ENCODE measurements at regions not wholly inside any gene's neighbourhood (a gene's known extent, or its start where the extent isn't known, plus 50 kb on each side); places are given as distances from the start of the nearest gene placed in this dataset.

GRCh38 chr4:149176039-149176438 lies 639.6 kb downstream of the IQCM start:
- Histone ChIP-seq H3K4me1 (ENCODE audit: control insufficient read depth in 2 of 2, insufficient read depth in 2 of 2, low read length in 1 of 2) (no peaks in the 10 kb centered on the region), H3K36me3 (ENCODE audit: control insufficient read depth in 2 of 2, insufficient read depth in 2 of 2, low read length in 1 of 2) (no peaks in the 10 kb centered on the region), H3K27ac (ENCODE audit: low read depth in 2 of 2, low read length in 1 of 2) (no peak overlapping the region), H3K4me3 (ENCODE audit: low read depth in 1 of 2, low read length in 2 of 2) (no peak overlapping the region), H3K9me3 (ENCODE audit: control insufficient read depth in 2 of 2, insufficient read depth in 1 of 2, low read depth in 1 of 2, low read length in 1 of 2) (no peaks in the 10 kb centered on the region), H3K27me3 (ENCODE audit: control insufficient read depth in 1 of 2, insufficient read depth in 2 of 2, low read length in 2 of 2) (no peaks in the 10 kb centered on the region)
- WGBS, 2 donors, result 44 to 52% methylated on average over 5 of the region's 5 CpGs

GRCh38 chr4:149175549-149175948 lies 640.1 kb downstream of the IQCM start:
- Histone ChIP-seq H3K27ac (ENCODE audit: low read depth in 2 of 2, low read length in 1 of 2) (no peak overlapping the region), H3K4me3 (ENCODE audit: low read depth in 1 of 2, low read length in 2 of 2) (no peak overlapping the region), H3K36me3 (ENCODE audit: control insufficient read depth in 2 of 2, insufficient read depth in 2 of 2, low read length in 1 of 2) (no peaks in the 10 kb centered on the region), H3K27me3 (ENCODE audit: control insufficient read depth in 1 of 2, insufficient read depth in 2 of 2, low read length in 2 of 2) (no peaks in the 10 kb centered on the region), H3K4me1 (ENCODE audit: control insufficient read depth in 2 of 2, insufficient read depth in 2 of 2, low read length in 1 of 2) (no peaks in the 10 kb centered on the region), H3K9me3 (ENCODE audit: control insufficient read depth in 2 of 2, insufficient read depth in 1 of 2, low read depth in 1 of 2, low read length in 1 of 2) (no peaks in the 10 kb centered on the region)
- WGBS, 2 donors, result 81 to 86% methylated on average over 5 of the region's 5 CpGs

GRCh38 chr4:149173241-149174013 lies 642.2 kb downstream of the IQCM start:
- Histone ChIP-seq H3K27me3 (ENCODE audit: control insufficient read depth in 1 of 2, insufficient read depth in 2 of 2, low read length in 2 of 2) (no peaks in the 10 kb centered on the region), H3K4me1 (ENCODE audit: control insufficient read depth in 2 of 2, insufficient read depth in 2 of 2, low read length in 1 of 2) (no peaks in the 10 kb centered on the region), H3K9me3 (ENCODE audit: control insufficient read depth in 2 of 2, insufficient read depth in 1 of 2, low read depth in 1 of 2, low read length in 1 of 2) (no peaks in the 10 kb centered on the region), H3K27ac (ENCODE audit: low read depth in 2 of 2, low read length in 1 of 2) (no peak overlapping the region), H3K36me3 (ENCODE audit: control insufficient read depth in 2 of 2, insufficient read depth in 2 of 2, low read length in 1 of 2) (no peaks in the 10 kb centered on the region), H3K4me3 (ENCODE audit: low read depth in 1 of 2, low read length in 2 of 2) (no peak overlapping the region)
- WGBS, 2 donors, result 88 to 91% methylated on average over 6 of the region's 6 CpGs

- Histone ChIP-seq H3K4me3 (ENCODE audit: low read depth in 1 of 2, low read length in 2 of 2) (no peak overlapping the region), H3K4me1 (ENCODE audit: control insufficient read depth in 2 of 2, insufficient read depth in 2 of 2, low read length in 1 of 2) (no peaks in the 10 kb centered on the region), H3K27ac (ENCODE audit: low read depth in 2 of 2, low read length in 1 of 2) (no peak overlapping the region), H3K27me3 (ENCODE audit: control insufficient read depth in 1 of 2, insufficient read depth in 2 of 2, low read length in 2 of 2) (no peaks in the 10 kb centered on the region), H3K9me3 (ENCODE audit: control insufficient read depth in 2 of 2, insufficient read depth in 1 of 2, low read depth in 1 of 2, low read length in 1 of 2) (no peaks in the 10 kb centered on the region), H3K36me3 (ENCODE audit: control insufficient read depth in 2 of 2, insufficient read depth in 2 of 2, low read length in 1 of 2) (no peaks in the 10 kb centered on the region)
- 91 to 93% methylated on average over 2 of the region's 2 CpGs for WGBS, 2 donors
Measured at GRCh38 chr4:149168645-149169044, 647.0 kb downstream of the IQCM start.

DNA sequence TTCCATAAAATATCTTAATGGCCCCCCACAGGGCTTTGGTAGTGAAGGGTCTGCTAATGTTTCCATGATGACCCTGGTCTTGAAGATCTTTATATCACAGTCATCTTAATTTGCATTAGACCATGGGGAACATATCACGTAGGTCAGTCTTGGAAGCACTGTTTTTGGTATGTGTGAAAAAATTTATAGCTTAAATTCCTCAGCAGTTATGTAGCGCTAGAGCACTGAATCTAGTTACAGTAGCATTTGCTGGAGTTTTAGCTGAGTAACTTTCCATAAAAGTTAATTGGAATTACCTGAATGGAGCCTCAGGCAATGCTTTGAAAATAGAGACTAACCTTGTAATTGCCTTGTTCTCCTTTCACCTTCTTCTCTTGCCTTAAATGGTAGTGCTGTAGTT lies 648.8 kb downstream of the IQCM start:
- H3K27ac ChIP-seq (ENCODE audit: low read depth in 2 of 2, low read length in 1 of 2), result no peak overlapping the region
- no peaks in the 10 kb centered on the region for H3K27me3 ChIP-seq (ENCODE audit: control insufficient read depth in 1 of 2, insufficient read depth in 2 of 2, low read length in 2 of 2)
- WGBS, 2 donors, result 88 to 90% methylated on average over 2 of the region's 2 CpGs
- H3K36me3 ChIP-seq (ENCODE audit: control insufficient read depth in 2 of 2, insufficient read depth in 2 of 2, low read length in 1 of 2), result no peaks in the 10 kb centered on the region
- H3K9me3 ChIP-seq (ENCODE audit: control insufficient read depth in 2 of 2, insufficient read depth in 1 of 2, low read depth in 1 of 2, low read length in 1 of 2), result no peaks in the 10 kb centered on the region
- H3K4me1 ChIP-seq (ENCODE audit: control insufficient read depth in 2 of 2, insufficient read depth in 2 of 2, low read length in 1 of 2), result no peaks in the 10 kb centered on the region
- no peak overlapping the region for H3K4me3 ChIP-seq (ENCODE audit: low read depth in 1 of 2, low read length in 2 of 2)

GRCh38 chr4:149166365-149166764 lies 649.3 kb downstream of the IQCM start:
- Histone ChIP-seq H3K4me1 (ENCODE audit: control insufficient read depth in 2 of 2, insufficient read depth in 2 of 2, low read length in 1 of 2) (no peaks in the 10 kb centered on the region), H3K27me3 (ENCODE audit: control insufficient read depth in 1 of 2, insufficient read depth in 2 of 2, low read length in 2 of 2) (no peaks in the 10 kb centered on the region), H3K27ac (ENCODE audit: low read depth in 2 of 2, low read length in 1 of 2) (no peak overlapping the region), H3K9me3 (ENCODE audit: control insufficient read depth in 2 of 2, insufficient read depth in 1 of 2, low read depth in 1 of 2, low read length in 1 of 2) (no peaks in the 10 kb centered on the region), H3K36me3 (ENCODE audit: control insufficient read depth in 2 of 2, insufficient read depth in 2 of 2, low read length in 1 of 2) (no peaks in the 10 kb centered on the region), H3K4me3 (ENCODE audit: low read depth in 1 of 2, low read length in 2 of 2) (no peak overlapping the region)
- 81 to 96% methylated on average over 1 of the region's 1 CpG for WGBS, 2 donors

GRCh38 chr4:149164282-149164681 lies 651.4 kb downstream of the IQCM start:
- Histone ChIP-seq H3K27me3 (ENCODE audit: control insufficient read depth in 1 of 2, insufficient read depth in 2 of 2, low read length in 2 of 2) (no peaks in the 10 kb centered on the region), H3K27ac (ENCODE audit: low read depth in 2 of 2, low read length in 1 of 2) (no peak overlapping the region)
- 85 to 86% methylated on average over 3 of the region's 3 CpGs for WGBS, 2 donors

DNA sequence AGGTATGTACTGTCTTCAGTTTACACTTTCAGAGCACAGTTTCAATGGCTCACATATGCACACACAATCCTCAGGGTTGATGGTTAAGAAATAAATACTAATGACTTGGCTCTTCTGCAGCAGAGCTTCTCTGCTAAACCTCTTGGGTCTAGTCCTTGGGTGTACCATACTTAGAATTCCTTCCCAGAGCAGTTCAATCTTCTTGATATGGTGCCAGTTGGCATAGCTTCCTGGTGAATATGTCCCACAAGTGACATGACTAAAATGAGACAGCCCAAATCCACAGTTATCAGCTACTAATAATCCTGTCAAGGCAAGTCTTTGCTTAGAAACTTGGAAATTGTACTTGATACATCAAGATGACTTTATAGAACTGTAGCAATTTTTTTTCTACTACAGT lies 654.4 kb downstream of the IQCM start:
- no peaks in the 10 kb centered on the region for H3K27me3 ChIP-seq (ENCODE audit: control insufficient read depth in 1 of 2, insufficient read depth in 2 of 2, low read length in 2 of 2)
- H3K36me3 ChIP-seq (ENCODE audit: control insufficient read depth in 2 of 2, insufficient read depth in 2 of 2, low read length in 1 of 2), result no peaks in the 10 kb centered on the region
- H3K9me3 ChIP-seq (ENCODE audit: control insufficient read depth in 2 of 2, insufficient read depth in 1 of 2, low read depth in 1 of 2, low read length in 1 of 2), result no peaks in the 10 kb centered on the region
- H3K4me1 ChIP-seq (ENCODE audit: control insufficient read depth in 2 of 2, insufficient read depth in 2 of 2, low read length in 1 of 2), result no peaks in the 10 kb centered on the region
- no peak overlapping the region for H3K27ac ChIP-seq (ENCODE audit: low read depth in 2 of 2, low read length in 1 of 2)
- H3K4me3 ChIP-seq (ENCODE audit: low read depth in 1 of 2, low read length in 2 of 2), result no peak overlapping the region

More at GRCh38 chr4:149164282-149164681, 651.4 kb downstream of the IQCM start:
- H3K36me3 ChIP-seq (ENCODE audit: control insufficient read depth in 2 of 2, insufficient read depth in 2 of 2, low read length in 1 of 2), result no peaks in the 10 kb centered on the region
- H3K4me3 ChIP-seq (ENCODE audit: low read depth in 1 of 2, low read length in 2 of 2), result no peak overlapping the region
- no peaks in the 10 kb centered on the region for H3K4me1 ChIP-seq (ENCODE audit: control insufficient read depth in 2 of 2, insufficient read depth in 2 of 2, low read length in 1 of 2)
- no peaks in the 10 kb centered on the region for H3K9me3 ChIP-seq (ENCODE audit: control insufficient read depth in 2 of 2, insufficient read depth in 1 of 2, low read depth in 1 of 2, low read length in 1 of 2)

DNA sequence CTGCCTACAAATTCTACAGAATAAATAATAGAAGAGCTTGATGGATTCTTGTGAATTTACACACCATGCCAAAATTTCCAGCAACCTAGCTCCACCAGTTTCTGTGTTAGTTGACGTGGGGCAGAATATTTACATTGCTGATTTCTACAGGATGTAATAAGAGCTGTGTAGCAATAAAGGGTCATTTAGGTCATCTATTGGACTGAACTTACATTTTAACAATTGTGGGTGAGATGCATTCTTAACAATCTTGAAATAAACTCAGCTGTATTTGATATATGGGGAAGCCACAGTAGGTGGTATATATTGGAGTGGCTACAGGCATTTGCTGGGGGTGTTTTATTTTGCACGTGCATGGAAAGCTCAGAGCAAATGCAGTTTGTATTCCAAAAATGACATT lies 655.3 kb downstream of the IQCM start:
- H3K4me1 ChIP-seq (ENCODE audit: control insufficient read depth in 2 of 2, insufficient read depth in 2 of 2, low read length in 1 of 2), result no peaks in the 10 kb centered on the region
- H3K9me3 ChIP-seq (ENCODE audit: control insufficient read depth in 2 of 2, insufficient read depth in 1 of 2, low read depth in 1 of 2, low read length in 1 of 2), result no peaks in the 10 kb centered on the region
- no peak overlapping the region for H3K4me3 ChIP-seq (ENCODE audit: low read depth in 1 of 2, low read length in 2 of 2)
- no peak overlapping the region for H3K27ac ChIP-seq (ENCODE audit: low read depth in 2 of 2, low read length in 1 of 2)
- H3K36me3 ChIP-seq (ENCODE audit: control insufficient read depth in 2 of 2, insufficient read depth in 2 of 2, low read length in 1 of 2), result no peaks in the 10 kb centered on the region
- WGBS, 2 donors, result 73 to 86% methylated on average over 2 of the region's 2 CpGs
- H3K27me3 ChIP-seq (ENCODE audit: control insufficient read depth in 1 of 2, insufficient read depth in 2 of 2, low read length in 2 of 2), result no peaks in the 10 kb centered on the region

DNA sequence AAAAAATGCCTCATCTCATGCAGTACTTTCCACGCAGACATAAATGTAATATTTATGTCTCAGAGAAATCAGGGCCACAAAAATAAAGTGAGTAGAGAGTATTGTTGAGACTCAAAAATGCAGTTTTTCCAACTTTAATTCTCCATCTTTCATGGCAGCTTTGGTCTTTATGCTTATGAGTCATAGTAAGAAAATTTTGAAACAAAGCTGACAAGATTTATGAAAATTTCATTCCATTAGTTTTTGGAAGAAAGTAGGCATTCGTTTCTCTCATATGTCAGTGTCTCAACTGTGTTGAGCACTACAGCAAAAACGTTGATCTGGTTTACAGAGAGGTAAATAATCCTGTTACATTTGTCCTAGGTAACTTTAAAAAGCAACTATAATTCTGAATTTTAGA lies 656.8 kb downstream of the IQCM start:
- H3K36me3 ChIP-seq (ENCODE audit: control insufficient read depth in 2 of 2, insufficient read depth in 2 of 2, low read length in 1 of 2), result no peaks in the 10 kb centered on the region
- H3K27me3 ChIP-seq (ENCODE audit: control insufficient read depth in 1 of 2, insufficient read depth in 2 of 2, low read length in 2 of 2), result no peaks in the 10 kb centered on the region
- WGBS, 2 donors, result 36 to 37% methylated on average over 3 of the region's 3 CpGs
- no peak overlapping the region for H3K27ac ChIP-seq (ENCODE audit: low read depth in 2 of 2, low read length in 1 of 2)
- no peaks in the 10 kb centered on the region for H3K4me1 ChIP-seq (ENCODE audit: control insufficient read depth in 2 of 2, insufficient read depth in 2 of 2, low read length in 1 of 2)
- H3K9me3 ChIP-seq (ENCODE audit: control insufficient read depth in 2 of 2, insufficient read depth in 1 of 2, low read depth in 1 of 2, low read length in 1 of 2), result no peaks in the 10 kb centered on the region
- H3K4me3 ChIP-seq (ENCODE audit: low read depth in 1 of 2, low read length in 2 of 2), result no peak overlapping the region
